Ascending aorta (tissue), 2 donors: ENCODE measurements at regions not wholly inside any gene's neighbourhood (a gene's known extent, or its start where the extent isn't known, plus 50 kb on each side); places are given as distances from the start of the nearest gene placed in this dataset.

Experiments
- DNase-seq, 2 donors: peaks; one replicate each; pipeline ENCODE4 v3.0.0-alpha.2; 2019; ENCODE audit warnings: low spot score in 2 of 2
- H3K27ac ChIP-seq, 2 donors: fragments of 200-600 bp; sonication (generic); one replicate each; pipeline ENCODE4 v1.5.1; 2016 to 2017; ENCODE audit warnings: mild to moderate bottlenecking in 1 of 2
- H3K27me3 ChIP-seq: fragments of 200-600 bp; sonication (generic); one replicate; pipeline ENCODE4 v1.5.1; 2017
- H3K36me3 ChIP-seq, 2 donors: fragments of 200-600 bp; sonication (generic); one replicate each; pipeline ENCODE4 v1.5.1; 2016
- H3K4me1 ChIP-seq, 2 donors: fragments of 200-600 bp; sonication (generic); one replicate each; pipeline ENCODE4 v1.5.1; 2016 to 2017; ENCODE audit warnings: mild to moderate bottlenecking in 1 of 2
- H3K4me3 ChIP-seq, 2 donors: fragments of 200-600 bp; sonication (generic); one replicate each; pipeline ENCODE4 v1.5.1; 2016 to 2017; ENCODE audit warnings: mild to moderate bottlenecking in 1 of 2
- H3K9me3 ChIP-seq, 2 donors: fragments of 200-600 bp; sonication (generic); one replicate each; pipeline ENCODE4 v1.5.1; 2016
- intact Hi-C: fragments of 100-400 bp; cut with DNase I; formaldehyde crosslinking; loops from one replicate; pipeline ENCODE4 v1.15.1; 2023
- TF ChIP-seq, protein P1 (sequence below), 3 experiments: fragments of 200-600 bp in 2 of 3; fragments of 450-650 bp in 1 of 3; sonication (generic) in 2 of 3; IDR thresholded peaks; one replicate each; pipeline ENCODE4 v1.5.1; 2016 to 2019; ENCODE audit warnings: antibody characterized with exemption in 3 of 3, mild to moderate bottlenecking in 1 of 3, moderate library complexity in 1 of 3

DNA sequence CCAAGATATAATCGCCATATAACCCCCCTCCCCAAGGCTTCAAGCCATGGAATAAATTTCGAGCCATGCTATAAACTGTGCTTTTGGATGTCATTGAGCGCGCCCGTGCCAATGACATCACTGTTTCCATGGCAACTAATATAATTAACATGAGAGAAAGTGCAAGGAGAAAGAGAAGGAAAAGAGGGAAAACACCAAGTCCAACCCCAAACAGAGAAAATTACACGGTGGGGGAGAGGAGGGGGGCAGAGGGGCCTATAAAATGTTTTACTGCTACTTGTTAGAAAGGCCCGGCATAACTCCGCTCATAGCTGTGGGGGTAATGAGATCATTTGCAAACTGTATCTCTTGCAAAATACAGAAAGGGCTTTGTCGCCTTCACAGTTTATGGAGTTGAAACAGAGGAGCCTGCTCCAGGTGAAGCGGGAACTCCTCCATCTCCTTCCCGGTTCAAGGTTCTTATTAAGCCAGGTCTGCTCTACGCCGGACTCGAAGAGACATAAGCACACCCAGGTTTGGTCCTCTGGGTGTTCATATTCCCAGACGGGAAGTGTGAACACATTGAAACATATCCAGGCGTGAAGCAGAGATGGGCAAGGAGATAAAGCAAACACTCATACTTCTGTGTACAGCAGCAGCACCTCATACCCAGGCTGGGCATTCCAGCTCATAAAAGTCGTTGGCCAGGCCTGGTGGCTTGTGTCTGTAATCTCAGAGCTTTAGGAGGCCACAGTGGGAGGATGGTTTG is 99.1 kb upstream of the MAP1LC3B2 start:
- no peaks in the 10 kb centered on the region for H3K27me3 ChIP-seq
- H3K9me3 ChIP-seq = no peaks in the 10 kb centered on the region
- no peak overlapping the region for H3K27ac ChIP-seq
- H3K4me3 ChIP-seq = no peak overlapping the region
- intact Hi-C loops = loop anchor here (5.0 kb wide), 1 partner anchor 137 kb away; no protein-coding TSS in a partner anchor
- no peak for DNase-seq
- H3K36me3 ChIP-seq = no peaks in the 10 kb centered on the region
- H3K4me1 ChIP-seq = peaks cover 3 to 8% of the 10 kb centered on the region in 2 donors
- TF ChIP-seq, protein P1, sequence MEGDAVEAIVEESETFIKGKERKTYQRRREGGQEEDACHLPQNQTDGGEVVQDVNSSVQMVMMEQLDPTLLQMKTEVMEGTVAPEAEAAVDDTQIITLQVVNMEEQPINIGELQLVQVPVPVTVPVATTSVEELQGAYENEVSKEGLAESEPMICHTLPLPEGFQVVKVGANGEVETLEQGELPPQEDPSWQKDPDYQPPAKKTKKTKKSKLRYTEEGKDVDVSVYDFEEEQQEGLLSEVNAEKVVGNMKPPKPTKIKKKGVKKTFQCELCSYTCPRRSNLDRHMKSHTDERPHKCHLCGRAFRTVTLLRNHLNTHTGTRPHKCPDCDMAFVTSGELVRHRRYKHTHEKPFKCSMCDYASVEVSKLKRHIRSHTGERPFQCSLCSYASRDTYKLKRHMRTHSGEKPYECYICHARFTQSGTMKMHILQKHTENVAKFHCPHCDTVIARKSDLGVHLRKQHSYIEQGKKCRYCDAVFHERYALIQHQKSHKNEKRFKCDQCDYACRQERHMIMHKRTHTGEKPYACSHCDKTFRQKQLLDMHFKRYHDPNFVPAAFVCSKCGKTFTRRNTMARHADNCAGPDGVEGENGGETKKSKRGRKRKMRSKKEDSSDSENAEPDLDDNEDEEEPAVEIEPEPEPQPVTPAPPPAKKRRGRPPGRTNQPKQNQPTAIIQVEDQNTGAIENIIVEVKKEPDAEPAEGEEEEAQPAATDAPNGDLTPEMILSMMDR (IDR thresholded peaks at IDR 0.05) = no peak

GRCh38 chr12:116461060-116461459 is 98.1 kb upstream of the MAP1LC3B2 start:
- TF ChIP-seq, protein P1 (IDR thresholded peaks at IDR 0.05) = no peak
- intact Hi-C loops = no loop called here
- no peaks in the 10 kb centered on the region for H3K36me3 ChIP-seq
- DNase-seq = no peak
- H3K9me3 ChIP-seq = no peaks in the 10 kb centered on the region
- H3K4me3 ChIP-seq = no peak overlapping the region
- H3K4me1 ChIP-seq = peaks cover 0 to 6% of the 10 kb centered on the region in 2 donors
- H3K27me3 ChIP-seq = no peaks in the 10 kb centered on the region
- no peak overlapping the region for H3K27ac ChIP-seq

GRCh38 chr12:116463366-116463765 is 95.8 kb upstream of the MAP1LC3B2 start:
- H3K4me3 ChIP-seq = no peak overlapping the region
- TF ChIP-seq, protein P1 (IDR thresholded peaks at IDR 0.05) = no peak
- no peaks in the 10 kb centered on the region for H3K4me1 ChIP-seq
- intact Hi-C loops = no loop called here
- no peak overlapping the region for H3K27ac ChIP-seq
- no peaks in the 10 kb centered on the region for H3K9me3 ChIP-seq
- H3K27me3 ChIP-seq = no peaks in the 10 kb centered on the region
- no peak for DNase-seq
- H3K36me3 ChIP-seq = no peaks in the 10 kb centered on the region

DNA sequence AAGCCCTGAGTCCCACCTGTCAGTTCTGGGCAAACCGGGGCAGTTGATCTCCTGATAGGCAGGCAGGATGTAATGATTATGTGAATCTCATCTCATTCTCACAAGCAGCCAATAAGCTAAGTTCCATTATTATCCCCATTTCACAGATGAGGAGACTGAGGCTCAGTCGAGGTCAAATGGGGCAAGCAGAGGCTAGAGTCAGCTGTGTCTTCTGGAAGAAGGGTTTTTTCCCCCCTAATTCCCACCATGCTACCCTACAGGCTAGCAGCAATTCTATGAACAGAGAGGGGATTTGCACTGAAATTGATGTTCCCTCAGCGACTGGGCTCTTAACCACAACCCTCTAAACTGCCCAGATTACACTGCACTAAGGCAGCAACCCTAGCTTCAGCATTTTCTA is 93.8 kb upstream of the MAP1LC3B2 start:
- intact Hi-C loops = no loop called here
- H3K27ac ChIP-seq = no peak overlapping the region
- no peaks in the 10 kb centered on the region for H3K36me3 ChIP-seq
- H3K4me3 ChIP-seq = no peak overlapping the region
- no peaks in the 10 kb centered on the region for H3K9me3 ChIP-seq
- no peaks in the 10 kb centered on the region for H3K4me1 ChIP-seq
- TF ChIP-seq, protein P1 (IDR thresholded peaks at IDR 0.05) = no peak
- no peaks in the 10 kb centered on the region for H3K27me3 ChIP-seq
- no peak for DNase-seq

DNA sequence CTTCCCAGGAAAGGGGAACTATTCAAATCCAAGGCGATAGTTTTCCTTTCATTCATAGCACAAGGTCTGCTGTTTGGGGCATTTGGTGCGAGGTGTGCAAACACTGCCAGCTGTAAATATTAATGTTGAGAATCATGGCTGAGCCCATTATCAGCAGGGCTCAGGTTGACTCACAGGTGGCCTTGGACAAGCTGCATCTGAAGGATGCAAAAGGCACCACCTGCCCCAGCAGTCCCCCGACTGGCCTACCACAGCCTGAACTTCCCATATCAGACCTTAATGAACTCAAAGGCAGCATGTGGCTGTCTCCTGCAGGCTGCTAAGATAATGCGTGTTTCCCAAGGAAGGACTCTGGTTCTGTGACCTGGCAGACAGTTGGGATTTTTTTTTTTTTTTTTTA is 93.3 kb upstream of the MAP1LC3B2 start:
- no peaks in the 10 kb centered on the region for H3K4me1 ChIP-seq
- no peaks in the 10 kb centered on the region for H3K36me3 ChIP-seq
- TF ChIP-seq, protein P1 (IDR thresholded peaks at IDR 0.05) = no peak
- no peak overlapping the region for H3K27ac ChIP-seq
- H3K27me3 ChIP-seq = no peaks in the 10 kb centered on the region
- intact Hi-C loops = no loop called here
- no peak overlapping the region for H3K4me3 ChIP-seq
- no peaks in the 10 kb centered on the region for H3K9me3 ChIP-seq
- DNase-seq = no peak
